Activated CD4-positive, CD25-positive, alpha-beta regulatory T cell (primary cell): ENCODE measurements at regions not wholly inside any gene's neighbourhood (a gene's known extent, or its start where the extent isn't known, plus 50 kb on each side); places are given as distances from the start of the nearest gene placed in this dataset.

ENCODE experiments used
- DNase-seq, 4 experiments: peaks; one replicate each; lab custom pipeline; 2025; lab: John Stamatoyannopoulos, UW

GRCh38 chr1:13922466-13923110 is 222.6 kb downstream of the PRDM2 start:
- no peak for DNase-seq

GRCh38 chr1:13926556-13926955 is 226.6 kb downstream of the PRDM2 start:
- DNase-seq: no peak

GRCh38 chr1:13927736-13928135 is 227.7 kb downstream of the PRDM2 start:
- no peak for DNase-seq

- DNase-seq: no peak
Measured at GRCh38 chr1:13929313-13929712, 229.3 kb downstream of the PRDM2 start.

DNA sequence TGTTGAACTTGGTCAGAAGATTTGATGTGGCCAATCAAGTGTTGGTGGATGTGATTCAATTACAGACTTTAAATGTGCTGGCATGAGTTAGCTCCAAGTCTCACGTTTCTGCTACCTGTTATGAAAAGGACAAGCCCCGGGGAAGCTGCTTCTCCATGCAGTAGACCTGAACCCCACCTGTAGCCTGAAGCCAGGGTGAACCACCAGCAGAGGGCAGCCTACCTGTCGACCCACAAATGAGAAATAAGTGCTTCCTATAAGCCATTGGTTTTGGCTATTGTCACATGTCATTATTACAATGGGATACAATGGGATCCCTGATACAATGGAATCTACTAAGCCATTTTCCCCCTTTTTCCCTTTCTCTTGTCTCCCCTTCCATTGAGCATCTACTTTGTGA is 230.2 kb downstream of the PRDM2 start:
- DNase-seq: no peak

DNA sequence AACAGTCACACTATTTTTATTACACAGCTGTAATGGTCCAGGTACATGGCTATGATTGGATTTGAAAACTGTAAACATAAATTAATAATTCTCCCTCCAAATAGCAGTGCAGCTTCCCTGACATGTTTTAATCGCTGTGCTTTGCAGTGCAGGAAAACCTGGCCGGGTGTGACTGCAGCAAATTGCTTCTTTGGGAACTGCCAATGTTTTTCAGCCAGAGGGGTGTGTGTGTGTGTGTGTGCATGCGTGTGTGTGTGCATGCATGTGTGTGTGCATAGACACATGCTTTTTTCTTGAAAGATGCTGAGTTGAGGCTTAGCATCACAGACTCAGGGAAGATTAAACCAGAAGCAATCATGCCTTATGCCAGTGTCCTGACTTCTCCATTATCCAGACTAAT is 231.2 kb downstream of the PRDM2 start:
- no peak for DNase-seq

GRCh38 chr1:13935336-13935735 is 235.3 kb downstream of the PRDM2 start:
- no peak for DNase-seq

DNA sequence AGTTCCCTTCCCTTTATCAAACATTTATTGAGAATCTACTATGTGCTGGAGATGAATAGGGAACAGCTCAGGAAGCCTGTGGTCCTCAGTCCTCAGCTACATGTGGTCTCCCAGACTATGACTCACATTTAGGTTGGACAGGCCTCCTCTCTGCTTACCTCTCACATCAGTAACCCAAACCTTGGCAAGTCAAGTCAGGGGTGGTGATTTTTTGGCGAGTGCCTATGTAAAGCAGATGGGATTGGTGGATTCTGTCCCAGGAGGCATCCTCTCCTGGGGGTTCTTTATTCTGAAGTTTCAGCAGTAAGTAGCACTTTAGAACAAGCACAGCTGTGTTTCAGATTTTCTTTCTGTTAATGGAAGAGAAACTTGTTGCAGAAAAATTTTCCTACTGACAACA is 241.3 kb downstream of the PRDM2 start:
- DNase-seq: no peak

DNA sequence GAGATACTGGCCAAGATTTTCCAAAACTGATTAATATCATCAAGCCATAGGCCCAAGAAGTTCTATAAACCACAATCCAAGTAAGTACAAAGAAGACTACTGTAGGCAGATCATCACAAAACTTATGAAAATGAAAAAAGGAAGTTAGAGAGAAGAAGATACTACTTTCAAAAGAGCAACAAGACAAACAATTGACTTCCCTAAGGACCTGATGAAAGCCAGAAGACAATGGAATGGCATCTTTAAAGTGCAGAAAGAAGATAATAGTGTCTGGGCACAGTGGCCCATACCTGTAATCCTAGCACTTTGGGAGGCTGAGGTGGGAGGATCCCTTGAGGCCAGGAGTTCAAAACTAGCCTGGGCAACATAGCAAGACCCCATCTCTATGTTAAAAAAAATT is 243.1 kb downstream of the PRDM2 start:
- DNase-seq: no peak

GRCh38 chr1:13945856-13946255 is 245.9 kb downstream of the PRDM2 start:
- no peak for DNase-seq

DNA sequence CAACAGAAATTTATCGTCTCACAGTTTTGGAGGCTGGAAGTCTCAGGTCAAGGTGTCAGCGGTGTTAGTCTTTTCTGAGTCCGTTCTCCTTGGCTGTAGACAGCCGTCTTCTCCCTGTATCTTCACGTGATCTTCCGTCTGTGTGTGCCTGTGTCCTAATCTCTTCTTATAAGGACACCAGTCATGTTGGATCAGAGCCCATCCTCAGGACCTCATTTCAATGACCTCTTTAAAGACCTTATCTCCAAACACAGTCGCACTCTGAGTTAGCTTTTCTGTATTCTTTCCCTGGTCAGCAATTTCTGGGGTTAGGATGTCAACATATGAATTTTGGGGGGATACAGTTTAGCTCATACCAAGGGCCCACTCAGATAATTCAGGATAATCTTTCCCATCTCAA is 247.7 kb downstream of the PRDM2 start:
- no peak for DNase-seq

GRCh38 chr1:13948396-13948795 is 248.4 kb downstream of the PRDM2 start:
- no peak for DNase-seq

- DNase-seq: no peak
Measured at GRCh38 chr1:13948888-13949391, 249.0 kb downstream of the PRDM2 start.

GRCh38 chr1:13949546-13949945 is 249.6 kb downstream of the PRDM2 start:
- DNase-seq: no peak

DNA sequence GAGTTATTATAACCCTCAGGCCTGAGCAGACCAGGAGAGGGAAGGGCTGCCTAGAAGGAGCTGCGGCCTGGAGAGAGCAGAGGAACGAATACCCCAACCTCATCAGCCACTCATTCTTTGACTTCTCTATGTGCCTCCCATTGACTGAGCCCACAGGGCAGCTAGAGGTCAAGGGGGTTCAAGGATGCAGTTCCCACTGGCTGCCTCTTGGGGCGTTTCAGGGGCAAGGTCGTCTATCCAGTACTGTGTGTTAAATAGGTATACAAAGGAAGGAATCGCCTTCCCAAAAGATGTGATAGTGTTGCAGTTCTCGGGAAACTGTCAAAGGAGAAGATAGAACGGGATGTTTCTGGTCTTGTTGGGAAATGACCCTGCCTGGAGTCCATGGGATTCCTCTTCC is 250.6 kb downstream of the PRDM2 start:
- DNase-seq: no peak

DNA sequence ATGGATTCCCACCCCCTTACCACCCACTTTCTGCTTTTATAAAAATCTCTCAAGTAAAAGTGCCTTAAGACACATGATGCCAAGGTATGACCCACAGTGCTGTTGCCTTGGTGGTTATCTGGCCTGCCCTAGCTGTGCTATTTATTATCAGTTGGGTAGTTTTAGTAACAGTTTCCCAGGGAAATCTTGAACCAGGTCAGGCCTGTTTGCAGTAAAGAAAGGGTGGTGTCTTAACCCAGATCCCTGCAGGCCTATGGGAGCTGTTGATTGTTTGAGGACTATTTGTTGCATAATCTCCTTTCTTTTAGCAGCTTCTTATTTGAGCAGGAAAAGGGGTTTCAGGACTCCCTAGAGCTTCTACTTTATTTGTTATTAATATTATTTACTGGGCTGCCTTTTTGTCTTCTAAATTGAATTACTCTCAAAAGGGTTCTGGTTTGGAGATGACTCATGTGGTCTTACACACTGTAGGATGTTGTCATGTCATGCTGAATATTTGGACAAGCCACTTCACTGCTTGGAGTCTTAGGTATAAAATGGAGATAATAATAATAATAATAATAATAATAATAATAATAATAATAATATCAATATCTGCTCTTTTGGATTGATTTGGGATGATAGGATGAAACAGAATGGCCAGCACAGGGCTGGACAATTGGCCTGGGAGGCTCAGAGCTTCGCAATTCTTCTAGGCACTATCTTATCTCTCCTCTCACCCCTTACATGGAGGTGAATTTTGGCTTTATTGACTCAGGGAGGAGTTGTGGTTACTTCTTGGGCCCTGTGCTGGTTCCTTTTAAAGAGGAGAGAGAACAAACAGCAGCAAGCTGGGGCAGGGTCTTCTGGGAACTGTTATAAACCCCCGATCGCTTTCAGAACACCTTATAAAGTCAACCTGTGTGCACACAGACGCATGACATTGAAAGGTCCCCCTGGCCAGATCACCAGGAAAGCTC is 252.1 kb downstream of the PRDM2 start:
- no peak for DNase-seq

DNA sequence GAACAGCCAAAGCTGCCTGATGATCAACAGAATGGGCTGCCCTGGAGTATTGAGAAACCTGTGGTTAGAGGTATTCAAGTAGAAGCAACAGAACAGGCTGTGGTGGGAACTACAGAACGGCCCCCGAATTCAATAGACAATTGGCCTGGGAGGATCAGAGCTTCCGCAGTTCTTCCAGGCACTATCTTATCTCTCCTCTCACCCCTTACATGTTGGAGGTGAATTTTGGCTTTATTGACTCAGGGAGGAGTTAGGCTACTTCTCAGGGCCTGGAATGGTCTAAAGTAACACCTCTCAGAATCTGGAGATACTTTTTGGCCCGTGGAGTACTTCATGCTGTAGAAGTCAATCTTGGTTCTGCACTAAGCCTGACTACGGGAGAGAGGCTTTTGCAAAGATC is 253.0 kb downstream of the PRDM2 start:
- no peak for DNase-seq

DNA sequence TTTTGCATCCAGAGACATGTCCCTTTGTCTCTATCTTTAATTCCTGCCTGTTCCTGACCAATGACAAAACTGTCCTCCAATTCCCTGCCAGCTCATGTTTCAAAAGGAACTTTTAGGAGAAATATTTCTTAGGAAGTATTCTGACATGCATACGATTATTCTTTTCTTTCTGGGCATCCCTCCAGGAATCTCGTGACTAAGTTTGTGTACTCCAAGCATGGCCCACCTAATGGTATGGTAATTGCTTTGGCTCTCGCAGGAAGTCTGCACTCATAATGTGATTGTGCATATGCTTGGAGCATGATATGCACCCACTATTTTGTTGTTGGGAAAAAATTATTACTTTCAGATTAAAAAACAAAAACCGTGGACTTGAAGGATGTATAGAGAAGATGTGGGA is 256.4 kb downstream of the PRDM2 start:
- DNase-seq: no peak

DNA sequence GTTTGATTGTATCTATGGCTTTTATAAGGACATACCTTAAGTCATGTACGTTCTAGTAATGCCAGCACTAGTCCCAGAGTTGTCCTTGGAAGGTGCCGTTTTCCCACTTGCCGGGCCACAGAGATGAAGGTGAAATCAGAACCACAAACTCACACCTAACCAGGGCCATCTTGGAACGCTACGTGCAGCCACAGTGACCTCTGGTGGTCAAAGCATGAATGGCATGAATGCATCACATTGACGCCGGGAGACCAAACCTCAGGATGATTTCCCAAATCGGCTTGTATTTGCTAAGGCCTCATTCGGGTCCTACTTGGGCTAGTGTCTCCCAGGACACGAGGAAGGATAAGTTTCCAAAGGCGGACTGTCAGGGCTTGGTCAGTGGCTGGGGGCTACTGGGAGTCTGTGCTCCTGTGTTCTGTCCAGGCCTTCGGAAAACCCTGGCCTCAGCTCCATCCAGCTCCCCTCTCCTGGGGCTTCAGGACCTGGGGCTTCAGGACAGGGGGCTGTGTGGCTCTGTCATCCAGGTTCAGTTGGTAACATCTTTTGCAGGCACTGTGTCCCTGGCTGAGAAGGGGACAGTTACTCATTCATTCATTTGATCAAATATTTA is 260.5 kb downstream of the PRDM2 start:
- DNase-seq: peak; percentile 8 to 53 (median 40)

DNA sequence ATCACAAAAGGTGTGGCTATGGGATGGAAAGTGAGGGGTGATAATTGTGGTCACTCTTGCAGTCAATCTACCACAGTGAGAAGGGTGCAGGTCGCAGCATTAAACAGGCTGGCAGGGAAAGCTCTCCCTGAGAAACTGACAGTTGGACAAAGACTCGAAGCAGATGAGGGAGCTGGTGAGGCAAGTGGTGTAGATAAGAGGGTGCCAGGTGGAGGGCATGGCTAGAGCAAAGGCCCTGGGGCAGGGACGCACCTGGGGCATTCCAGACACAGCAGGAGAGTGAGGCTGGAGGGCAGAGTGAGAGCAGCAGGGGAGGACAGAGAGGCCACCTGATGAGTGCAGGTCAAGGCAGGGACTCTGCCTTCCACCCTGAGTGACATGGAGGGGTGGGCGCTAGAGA is 264.8 kb downstream of the PRDM2 start:
- DNase-seq: no peak

DNA sequence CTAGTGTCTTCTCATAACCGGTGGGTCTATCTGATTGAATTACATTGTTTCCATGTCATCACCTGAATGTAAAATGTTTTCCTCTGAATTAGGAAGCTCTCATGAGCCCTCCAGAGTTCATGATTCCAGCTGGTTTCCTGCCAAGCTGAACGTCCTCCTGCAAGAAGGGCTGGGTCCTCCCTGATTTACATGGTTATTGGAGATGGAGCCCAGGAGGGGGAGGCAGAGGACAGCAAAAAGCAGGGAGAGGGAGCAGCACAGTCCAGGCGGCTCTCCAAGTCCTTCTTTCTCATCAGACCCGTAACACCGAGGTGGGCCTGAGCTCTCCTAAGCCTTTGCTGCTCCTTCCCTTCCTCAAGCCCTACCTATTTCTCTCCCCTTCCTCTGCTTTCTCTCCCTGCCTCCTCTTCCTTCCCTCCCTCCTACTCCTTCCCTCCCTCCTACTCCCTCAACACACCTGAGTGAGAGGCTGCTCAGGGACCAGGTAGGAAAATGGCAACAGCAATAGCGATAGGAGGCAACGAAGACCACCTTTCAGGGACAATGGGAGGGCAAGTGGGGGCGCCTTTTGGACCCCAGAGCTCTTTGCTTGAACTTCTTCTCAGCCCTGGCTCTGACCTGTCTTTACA is 265.9 kb downstream of the PRDM2 start:
- DNase-seq: no peak

GRCh38 chr1:13967707-13968106 is 267.7 kb downstream of the PRDM2 start:
- no peak for DNase-seq
